Mammary epithelial cell (primary cell): ENCODE measurements at regions not wholly inside any gene's neighbourhood (a gene's known extent, or its start where the extent isn't known, plus 50 kb on each side); places are given as distances from the start of the nearest gene placed in this dataset.

ENCODE experiments used
- EZH2 ChIP-seq: IDR thresholded peaks from 2 replicates; pipeline ENCODE4 v1.6.1; 2012; ENCODE audit warnings: low read length, inconsistent platforms, borderline replicate concordance
- TF ChIP-seq, protein P1 (sequence below), 2 donors: IDR thresholded peaks in 1 of 2; conservative IDR thresholded peaks in 1 of 2; 2 replicates each; pipeline ENCODE4 v1.5.1; 2011 to 2012; ENCODE audit warnings: inconsistent platforms in 2 of 2, low read length in 2 of 2, mild to moderate bottlenecking in 2 of 2, control low read depth in 1 of 2, low read depth in 1 of 2; ENCODE audit not compliant: insufficient read depth in 1 of 2; ENCODE audit errors: extremely low read depth in 1 of 2

DNA sequence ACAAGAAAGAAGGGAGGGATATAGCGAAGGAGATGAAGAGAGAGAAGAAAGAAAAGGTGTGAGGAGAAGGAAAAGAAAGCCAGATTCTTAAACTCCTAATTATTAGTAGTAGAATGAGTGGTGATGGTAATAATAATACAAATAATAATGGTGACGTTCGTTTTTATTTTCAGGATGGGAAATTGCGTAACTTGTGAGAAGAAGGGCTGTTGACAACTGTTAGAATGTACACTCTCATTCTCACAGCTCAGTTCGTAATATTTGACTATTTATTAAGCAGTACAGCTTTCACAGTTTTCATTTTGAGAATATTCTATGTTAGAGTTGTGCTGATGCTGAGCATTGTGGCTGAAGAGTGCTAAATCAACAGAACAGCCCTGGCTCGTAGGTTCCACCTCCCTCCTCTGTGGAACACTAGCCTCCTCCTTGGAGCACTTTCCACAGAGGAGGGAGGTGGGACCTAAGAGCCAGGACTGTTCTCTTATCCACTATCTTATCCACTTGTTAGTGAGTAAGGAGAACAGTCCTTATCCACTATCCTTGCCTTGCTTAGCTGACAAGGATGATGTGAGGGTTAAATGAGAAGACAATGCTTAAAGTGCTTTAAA, 258.3 kb upstream of the VLDLR start:
- TF ChIP-seq, protein P1, sequence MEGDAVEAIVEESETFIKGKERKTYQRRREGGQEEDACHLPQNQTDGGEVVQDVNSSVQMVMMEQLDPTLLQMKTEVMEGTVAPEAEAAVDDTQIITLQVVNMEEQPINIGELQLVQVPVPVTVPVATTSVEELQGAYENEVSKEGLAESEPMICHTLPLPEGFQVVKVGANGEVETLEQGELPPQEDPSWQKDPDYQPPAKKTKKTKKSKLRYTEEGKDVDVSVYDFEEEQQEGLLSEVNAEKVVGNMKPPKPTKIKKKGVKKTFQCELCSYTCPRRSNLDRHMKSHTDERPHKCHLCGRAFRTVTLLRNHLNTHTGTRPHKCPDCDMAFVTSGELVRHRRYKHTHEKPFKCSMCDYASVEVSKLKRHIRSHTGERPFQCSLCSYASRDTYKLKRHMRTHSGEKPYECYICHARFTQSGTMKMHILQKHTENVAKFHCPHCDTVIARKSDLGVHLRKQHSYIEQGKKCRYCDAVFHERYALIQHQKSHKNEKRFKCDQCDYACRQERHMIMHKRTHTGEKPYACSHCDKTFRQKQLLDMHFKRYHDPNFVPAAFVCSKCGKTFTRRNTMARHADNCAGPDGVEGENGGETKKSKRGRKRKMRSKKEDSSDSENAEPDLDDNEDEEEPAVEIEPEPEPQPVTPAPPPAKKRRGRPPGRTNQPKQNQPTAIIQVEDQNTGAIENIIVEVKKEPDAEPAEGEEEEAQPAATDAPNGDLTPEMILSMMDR (conservative IDR thresholded peaks at IDR 0.05 in 1 of 2, IDR thresholded peaks at IDR 0.05 in 1 of 2; ENCODE audit: extremely low read depth in 1 of 2, insufficient read depth in 1 of 2, low read depth in 1 of 2, low read length in 2 of 2) = no peak
- TF ChIP-seq EZH2 = no peak
